ENCODE measurements at regions not wholly inside any gene's neighbourhood (a gene's known extent, or its start where the extent isn't known, plus 50 kb on each side); places are given as distances from the start of the nearest gene placed in this dataset.

DNA sequence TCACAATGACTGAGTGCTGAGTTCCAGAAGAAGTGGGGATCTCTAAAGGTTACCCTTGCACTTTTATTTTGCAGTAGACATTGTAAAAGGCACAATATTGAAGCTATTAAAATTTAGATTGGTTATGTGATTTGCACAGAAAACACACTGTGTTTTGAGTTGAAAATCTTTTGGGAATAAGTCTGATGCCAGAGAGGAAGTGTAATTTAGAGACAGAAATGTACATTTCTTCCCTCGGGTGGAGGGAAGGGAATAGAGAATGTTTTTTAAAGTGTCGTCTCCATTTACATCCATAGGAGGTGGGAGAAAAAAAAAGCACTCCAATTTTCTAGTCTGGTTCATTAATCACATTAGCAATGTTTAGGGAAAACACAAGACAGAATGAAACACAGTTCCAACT lies 465.8 kb downstream of the OLFM4 start:
- H3K4me3 ChIP-seq (ENCODE audit: insufficient read depth, low read length) = no peak overlapping the region
- H3K27ac ChIP-seq (ENCODE audit: low read depth, low read length) = no peak overlapping the region
- no peaks in the 10 kb centered on the region for H4K20me1 ChIP-seq (ENCODE audit: insufficient read depth, low read length)
- H3K79me2 ChIP-seq (ENCODE audit: insufficient read depth, low read length) = no peaks in the 10 kb centered on the region
- H3K9me3 ChIP-seq (ENCODE audit: low read depth, low read length) = no peaks in the 10 kb centered on the region
- TF ChIP-seq CTCF (IDR thresholded peaks at IDR 0.05; ENCODE audit: extremely low read depth, low read depth, low read length) = no peak
- DNase-seq (ENCODE audit: insufficient read length, low spot score, missing footprints) = no peak
- H2AFZ ChIP-seq (ENCODE audit: low read length) = no peak overlapping the region
- H3K4me2 ChIP-seq (ENCODE audit: insufficient read depth, low read length) = no peak overlapping the region
- no peaks in the 10 kb centered on the region for H3K36me3 ChIP-seq (ENCODE audit: insufficient read depth, low read length)
- H3K4me1 ChIP-seq (ENCODE audit: insufficient read depth, low read length) = no peaks in the 10 kb centered on the region
- H3K27me3 ChIP-seq (ENCODE audit: insufficient read depth, low read length) = no peaks in the 10 kb centered on the region

DNA sequence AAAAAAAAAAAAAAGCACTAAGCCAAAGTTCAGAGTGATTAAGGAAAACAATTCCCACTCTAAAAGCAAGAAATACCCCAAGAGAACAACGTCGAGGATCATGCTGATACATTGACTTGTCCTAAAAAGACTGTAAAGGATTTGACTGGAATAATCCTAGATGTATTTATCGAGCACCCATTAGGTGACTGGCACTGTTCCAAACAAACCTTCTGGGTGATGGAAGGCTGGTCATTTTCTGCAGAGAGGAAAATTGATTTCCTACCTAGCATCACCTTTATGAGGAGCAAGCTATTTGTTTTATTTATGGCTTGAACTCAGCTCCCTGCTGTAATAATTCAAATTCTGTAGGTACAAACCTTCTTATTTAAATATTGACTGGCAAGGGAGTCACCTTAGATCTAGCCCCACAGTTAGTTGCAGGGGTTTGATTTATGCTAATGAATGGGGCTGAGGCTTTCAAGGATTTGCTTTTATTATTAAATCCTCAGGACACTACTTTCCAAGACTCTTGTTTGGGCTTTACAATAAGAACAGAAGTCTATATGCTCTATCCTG lies 471.0 kb downstream of the OLFM4 start:
- Histone ChIP-seq H4K20me1 (ENCODE audit: insufficient read depth, low read length) (no peaks in the 10 kb centered on the region), H3K27me3 (ENCODE audit: insufficient read depth, low read length) (no peaks in the 10 kb centered on the region), H3K4me3 (ENCODE audit: insufficient read depth, low read length) (no peak overlapping the region), H3K27ac (ENCODE audit: low read depth, low read length) (no peak overlapping the region), H2AFZ (ENCODE audit: low read length) (no peak overlapping the region), H3K4me2 (ENCODE audit: insufficient read depth, low read length) (no peak overlapping the region), H3K9me3 (ENCODE audit: low read depth, low read length) (peaks cover 3% of the 10 kb centered on the region), H3K4me1 (ENCODE audit: insufficient read depth, low read length) (no peaks in the 10 kb centered on the region), H3K79me2 (ENCODE audit: insufficient read depth, low read length) (no peaks in the 10 kb centered on the region), H3K36me3 (ENCODE audit: insufficient read depth, low read length) (no peaks in the 10 kb centered on the region)
- TF ChIP-seq CTCF (IDR thresholded peaks at IDR 0.05; ENCODE audit: extremely low read depth, low read depth, low read length) = no peak
- no peak for DNase-seq (ENCODE audit: insufficient read length, low spot score, missing footprints)

- Histone ChIP-seq H3K27ac (ENCODE audit: low read depth, low read length) (no peak overlapping the region), H3K4me3 (ENCODE audit: insufficient read depth, low read length) (no peak overlapping the region), H3K79me2 (ENCODE audit: insufficient read depth, low read length) (no peaks in the 10 kb centered on the region), H3K27me3 (ENCODE audit: insufficient read depth, low read length) (no peaks in the 10 kb centered on the region), H3K36me3 (ENCODE audit: insufficient read depth, low read length) (no peaks in the 10 kb centered on the region), H4K20me1 (ENCODE audit: insufficient read depth, low read length) (no peaks in the 10 kb centered on the region), H3K4me1 (ENCODE audit: insufficient read depth, low read length) (no peaks in the 10 kb centered on the region), H3K9me3 (ENCODE audit: low read depth, low read length) (peaks cover 3% of the 10 kb centered on the region), H2AFZ (ENCODE audit: low read length) (no peak overlapping the region), H3K4me2 (ENCODE audit: insufficient read depth, low read length) (no peak overlapping the region)
- no peak for TF ChIP-seq CTCF (IDR thresholded peaks at IDR 0.05; ENCODE audit: extremely low read depth, low read depth, low read length)
- DNase-seq (ENCODE audit: insufficient read length, low spot score, missing footprints) = no peak
These were observed 472.8 kb downstream of the OLFM4 start for GRCh38 chr13:53501387-53501786.

DNA sequence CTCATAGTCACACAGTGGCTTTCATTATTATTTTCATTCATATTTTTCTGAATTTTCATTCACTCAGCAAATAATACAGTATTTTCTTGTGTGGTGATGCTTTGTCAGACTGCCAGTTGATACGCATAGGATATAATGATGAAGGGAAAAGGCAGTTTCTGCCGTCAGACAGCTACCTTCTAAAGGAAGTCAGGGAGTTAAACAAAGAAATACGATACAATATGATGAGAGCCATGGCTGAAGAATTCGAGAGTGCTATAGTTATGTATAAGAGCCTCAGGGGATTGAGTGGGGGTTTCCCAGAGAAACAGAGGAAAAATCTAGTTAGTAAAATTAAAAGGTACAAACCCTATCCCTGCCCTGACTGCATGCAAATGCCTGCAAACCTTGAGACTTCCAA lies 479.1 kb downstream of the OLFM4 start:
- Histone ChIP-seq H3K27me3 (ENCODE audit: insufficient read depth, low read length) (no peaks in the 10 kb centered on the region), H4K20me1 (ENCODE audit: insufficient read depth, low read length) (no peaks in the 10 kb centered on the region), H3K36me3 (ENCODE audit: insufficient read depth, low read length) (no peaks in the 10 kb centered on the region), H3K79me2 (ENCODE audit: insufficient read depth, low read length) (no peaks in the 10 kb centered on the region), H2AFZ (ENCODE audit: low read length) (no peak overlapping the region), H3K9me3 (ENCODE audit: low read depth, low read length) (peaks cover 3% of the 10 kb centered on the region), H3K4me1 (ENCODE audit: insufficient read depth, low read length) (no peaks in the 10 kb centered on the region), H3K4me3 (ENCODE audit: insufficient read depth, low read length) (no peak overlapping the region), H3K4me2 (ENCODE audit: insufficient read depth, low read length) (no peak overlapping the region), H3K27ac (ENCODE audit: low read depth, low read length) (no peak overlapping the region)
- no peak for DNase-seq (ENCODE audit: insufficient read length, low spot score, missing footprints)
- no peak for TF ChIP-seq CTCF (IDR thresholded peaks at IDR 0.05; ENCODE audit: extremely low read depth, low read depth, low read length)
